ENCODE measurements at regions not wholly inside any gene's neighbourhood (a gene's known extent, or its start where the extent isn't known, plus 50 kb on each side); places are given as distances from the start of the nearest gene placed in this dataset.

GRCh38 chr3:147963711-147964110, 554.5 kb downstream of the ZIC1 start:
- Histone ChIP-seq H3K4me1 (ENCODE audit: insufficient read depth) (no peaks in the 10 kb centered on the region), H3K36me3 (ENCODE audit: insufficient read depth) (no peaks in the 10 kb centered on the region), H3K4me3 (ENCODE audit: low read depth, low read length) (no peak overlapping the region), H3K27ac (ENCODE audit: low read depth) (no peak overlapping the region)
- no peak for DNase-seq (ENCODE audit: extremely low spot score)
- 57% methylated on average over 1 of the region's 1 CpG for WGBS

- WGBS = 84% methylated on average over 1 of the region's 1 CpG
- no peak for DNase-seq (ENCODE audit: extremely low spot score)
- Histone ChIP-seq H3K4me3 (ENCODE audit: low read depth, low read length) (no peak overlapping the region), H3K36me3 (ENCODE audit: insufficient read depth) (no peaks in the 10 kb centered on the region), H3K4me1 (ENCODE audit: insufficient read depth) (no peaks in the 10 kb centered on the region), H3K27ac (ENCODE audit: low read depth) (no peak overlapping the region)
These were observed 566.0 kb downstream of the ZIC1 start for GRCh38 chr3:147975165-147975564.

GRCh38 chr3:147977001-147977400, 567.8 kb downstream of the ZIC1 start:
- Histone ChIP-seq H3K4me3 (ENCODE audit: low read depth, low read length) (no peak overlapping the region), H3K27ac (ENCODE audit: low read depth) (no peak overlapping the region), H3K4me1 (ENCODE audit: insufficient read depth) (no peaks in the 10 kb centered on the region), H3K36me3 (ENCODE audit: insufficient read depth) (no peaks in the 10 kb centered on the region)
- DNase-seq (ENCODE audit: extremely low spot score) = no peak
- WGBS = 91% methylated on average over 1 of the region's 1 CpG

GRCh38 chr3:147987549-147987948, 578.4 kb downstream of the ZIC1 start:
- 93% methylated on average over 1 of the region's 1 CpG for WGBS
- no peak overlapping the region for H3K27ac ChIP-seq (ENCODE audit: low read depth)

GRCh38 chr3:147989344-147989743, 580.2 kb downstream of the ZIC1 start:
- DNase-seq (ENCODE audit: extremely low spot score) = no peak
- Histone ChIP-seq H3K4me3 (ENCODE audit: low read depth, low read length) (no peak overlapping the region), H3K36me3 (ENCODE audit: insufficient read depth) (no peaks in the 10 kb centered on the region), H3K27ac (ENCODE audit: low read depth) (no peak overlapping the region), H3K4me1 (ENCODE audit: insufficient read depth) (no peaks in the 10 kb centered on the region)
- 95% methylated on average over 27 of the region's 27 CpGs for WGBS

More at GRCh38 chr3:147987549-147987948, 578.4 kb downstream of the ZIC1 start:
- Histone ChIP-seq H3K4me1 (ENCODE audit: insufficient read depth) (no peaks in the 10 kb centered on the region), H3K4me3 (ENCODE audit: low read depth, low read length) (no peak overlapping the region), H3K36me3 (ENCODE audit: insufficient read depth) (no peaks in the 10 kb centered on the region)
- no peak for DNase-seq (ENCODE audit: extremely low spot score)

GRCh38 chr3:148002705-148003205, 593.6 kb downstream of the ZIC1 start:
- Histone ChIP-seq H3K4me3 (ENCODE audit: low read depth, low read length) (no peak overlapping the region), H3K4me1 (ENCODE audit: insufficient read depth) (no peaks in the 10 kb centered on the region), H3K27ac (ENCODE audit: low read depth) (no peak overlapping the region), H3K36me3 (ENCODE audit: insufficient read depth) (no peaks in the 10 kb centered on the region)
- no peak for DNase-seq (ENCODE audit: extremely low spot score)
- WGBS = 82% methylated on average over 4 of the region's 4 CpGs

GRCh38 chr3:148004331-148004730, 595.2 kb downstream of the ZIC1 start:
- Histone ChIP-seq H3K4me1 (ENCODE audit: insufficient read depth) (no peaks in the 10 kb centered on the region), H3K4me3 (ENCODE audit: low read depth, low read length) (no peak overlapping the region), H3K27ac (ENCODE audit: low read depth) (no peak overlapping the region), H3K36me3 (ENCODE audit: insufficient read depth) (no peaks in the 10 kb centered on the region)
- no peak for DNase-seq (ENCODE audit: extremely low spot score)
- WGBS = 73% methylated on average over 3 of the region's 3 CpGs

- DNase-seq (ENCODE audit: extremely low spot score) = no peak
- H3K36me3 ChIP-seq (ENCODE audit: insufficient read depth) = no peaks in the 10 kb centered on the region
- no peak overlapping the region for H3K4me3 ChIP-seq (ENCODE audit: low read depth, low read length)
- WGBS = 55% methylated on average over 2 of the region's 2 CpGs
- no peaks in the 10 kb centered on the region for H3K4me1 ChIP-seq (ENCODE audit: insufficient read depth)
- no peak overlapping the region for H3K27ac ChIP-seq (ENCODE audit: low read depth)
These were observed 596.3 kb downstream of the ZIC1 start for GRCh38 chr3:148005456-148005855.

GRCh38 chr3:148006508-148006907, 597.3 kb downstream of the ZIC1 start:
- Histone ChIP-seq H3K36me3 (ENCODE audit: insufficient read depth) (no peaks in the 10 kb centered on the region), H3K27ac (ENCODE audit: low read depth) (no peak overlapping the region), H3K4me1 (ENCODE audit: insufficient read depth) (no peaks in the 10 kb centered on the region), H3K4me3 (ENCODE audit: low read depth, low read length) (no peak overlapping the region)
- no peak for DNase-seq (ENCODE audit: extremely low spot score)

- no peaks in the 10 kb centered on the region for H3K4me1 ChIP-seq (ENCODE audit: insufficient read depth)
- WGBS = 67% methylated on average over 1 of the region's 1 CpG
- no peak overlapping the region for H3K4me3 ChIP-seq (ENCODE audit: low read depth, low read length)
- no peak for DNase-seq (ENCODE audit: extremely low spot score)
- H3K27ac ChIP-seq (ENCODE audit: low read depth) = no peak overlapping the region
- H3K36me3 ChIP-seq (ENCODE audit: insufficient read depth) = no peaks in the 10 kb centered on the region
These were observed 599.4 kb downstream of the ZIC1 start for GRCh38 chr3:148008591-148008990.

GRCh38 chr3:148020861-148021260, 611.7 kb downstream of the ZIC1 start:
- 63% methylated on average over 1 of the region's 1 CpG for WGBS
- Histone ChIP-seq H3K36me3 (ENCODE audit: insufficient read depth) (peaks cover 2% of the 10 kb centered on the region), H3K4me1 (ENCODE audit: insufficient read depth) (no peaks in the 10 kb centered on the region), H3K27ac (ENCODE audit: low read depth) (no peak overlapping the region), H3K4me3 (ENCODE audit: low read depth, low read length) (no peak overlapping the region)
- no peak for DNase-seq (ENCODE audit: extremely low spot score)

- Histone ChIP-seq H3K27ac (ENCODE audit: low read depth) (no peak overlapping the region), H3K4me3 (ENCODE audit: low read depth, low read length) (no peak overlapping the region), H3K4me1 (ENCODE audit: insufficient read depth) (no peaks in the 10 kb centered on the region), H3K36me3 (ENCODE audit: insufficient read depth) (peaks cover 2% of the 10 kb centered on the region)
- no peak for DNase-seq (ENCODE audit: extremely low spot score)
- WGBS = 91% methylated on average over 6 of the region's 6 CpGs
These were observed 612.2 kb downstream of the ZIC1 start for GRCh38 chr3:148021381-148021780.

GRCh38 chr3:148023994-148024393, 614.8 kb downstream of the ZIC1 start:
- no peak for DNase-seq (ENCODE audit: extremely low spot score)
- H3K36me3 ChIP-seq (ENCODE audit: insufficient read depth) = peaks cover 2% of the 10 kb centered on the region
- H3K27ac ChIP-seq (ENCODE audit: low read depth) = no peak overlapping the region
- 55% methylated on average over 6 of the region's 6 CpGs for WGBS
- no peaks in the 10 kb centered on the region for H3K4me1 ChIP-seq (ENCODE audit: insufficient read depth)
- H3K4me3 ChIP-seq (ENCODE audit: low read depth, low read length) = no peak overlapping the region

GRCh38 chr3:148026009-148026588, 616.9 kb downstream of the ZIC1 start:
- peaks cover 2% of the 10 kb centered on the region for H3K36me3 ChIP-seq (ENCODE audit: insufficient read depth)
- 84% methylated on average over 6 of the region's 6 CpGs for WGBS
- no peak for DNase-seq (ENCODE audit: extremely low spot score)
- H3K27ac ChIP-seq (ENCODE audit: low read depth) = no peak overlapping the region
- no peaks in the 10 kb centered on the region for H3K4me1 ChIP-seq (ENCODE audit: insufficient read depth)
- no peak overlapping the region for H3K4me3 ChIP-seq (ENCODE audit: low read depth, low read length)

GRCh38 chr3:148030975-148031374, 621.8 kb downstream of the ZIC1 start:
- WGBS = 77% methylated on average over 2 of the region's 2 CpGs
- no peak for DNase-seq (ENCODE audit: extremely low spot score)
- H3K27ac ChIP-seq (ENCODE audit: low read depth) = no peak overlapping the region

More at GRCh38 chr3:148030975-148031374, 621.8 kb downstream of the ZIC1 start:
- no peaks in the 10 kb centered on the region for H3K4me1 ChIP-seq (ENCODE audit: insufficient read depth)
- no peaks in the 10 kb centered on the region for H3K36me3 ChIP-seq (ENCODE audit: insufficient read depth)
- H3K4me3 ChIP-seq (ENCODE audit: low read depth, low read length) = no peak overlapping the region
